ENCODE measurements at regions not wholly inside any gene's neighbourhood (a gene's known extent, or its start where the extent isn't known, plus 50 kb on each side); places are given as distances from the start of the nearest gene placed in this dataset.

DNA sequence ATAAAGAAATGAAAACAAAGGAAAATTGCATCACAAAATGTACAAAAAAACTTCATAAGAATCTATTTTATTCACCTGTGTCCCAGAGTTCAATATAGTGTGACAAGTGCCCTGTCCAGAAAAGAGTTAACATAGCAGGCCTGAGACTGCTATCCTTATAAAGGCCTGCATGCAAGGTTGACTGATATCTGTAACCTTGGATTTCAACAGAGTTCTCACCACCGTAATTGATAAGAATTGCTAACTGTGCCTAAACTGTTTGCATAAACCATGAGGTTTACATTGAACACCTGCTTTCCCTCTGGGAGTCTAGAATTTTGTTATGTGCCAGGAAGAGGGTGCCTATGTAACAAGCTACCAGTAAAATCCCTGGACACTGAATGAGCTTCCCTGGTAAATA is 461.7 kb upstream of the DPH6 start:
- SMC1A ChIA-PET (ENCODE audit: uncharacterized antibody, unreplicated experiment) = interaction anchor here (1.6 kb wide), 1 partner anchor 14 kb away, joined by 4 read pairs; no protein-coding TSS in a partner anchor
- intact Hi-C loops (cut with micrococcal nuclease; ENCODE audit: unreplicated experiment) = no loop called here
- no TSS peak for BruUV-seq (replicated peaks)
- ATAC-seq (no peak), FAIRE-seq (no peak), DNase-seq (ENCODE audit: low read depth, low spot score) (no peak)
- Histone ChIP-seq H3K4me1 (ENCODE audit: control insufficient read depth, insufficient read depth, low read length) (no peaks in the 10 kb centered on the region), H3K4me3 (no peak overlapping the region), H4K20me1 (ENCODE audit: control insufficient read depth, insufficient read depth) (no peaks in the 10 kb centered on the region), H3K9ac (ENCODE audit: control insufficient read depth, insufficient read depth, low read length) (no peak overlapping the region), H3K36me3 (ENCODE audit: control insufficient read depth in 2 of 2, insufficient read depth in 2 of 2, low read length in 1 of 2) (no peaks in the 10 kb centered on the region), H3K9me3 (replicated peaks; ENCODE audit: control insufficient read depth, insufficient read depth, low read length) (peaks cover 2% of the 10 kb centered on the region; the same call in 1 of the 3 replicates), H3K4me2 (ENCODE audit: control insufficient read depth, insufficient read depth) (no peak overlapping the region), H3K27me3 (replicated peaks in 1 of 2; ENCODE audit: control insufficient read depth in 2 of 2, insufficient read depth in 2 of 2, low read length in 1 of 2) (no peaks in the 10 kb centered on the region), H3K79me2 (ENCODE audit: control insufficient read depth, insufficient read depth, low read length) (no peaks in the 10 kb centered on the region), H3K27ac (ENCODE audit: control insufficient read depth, insufficient read depth) (no peak overlapping the region), H2AFZ (ENCODE audit: control insufficient read depth, low read depth, low read length) (no peak overlapping the region)
- WGBS (ENCODE audit: insufficient coverage, insufficient replicate concordance, low lambda C conversion rate, missing lambda C conversion rate) = 88% methylated on average over 1 of the region's 1 CpG
- TF ChIP-seq, protein P1, sequence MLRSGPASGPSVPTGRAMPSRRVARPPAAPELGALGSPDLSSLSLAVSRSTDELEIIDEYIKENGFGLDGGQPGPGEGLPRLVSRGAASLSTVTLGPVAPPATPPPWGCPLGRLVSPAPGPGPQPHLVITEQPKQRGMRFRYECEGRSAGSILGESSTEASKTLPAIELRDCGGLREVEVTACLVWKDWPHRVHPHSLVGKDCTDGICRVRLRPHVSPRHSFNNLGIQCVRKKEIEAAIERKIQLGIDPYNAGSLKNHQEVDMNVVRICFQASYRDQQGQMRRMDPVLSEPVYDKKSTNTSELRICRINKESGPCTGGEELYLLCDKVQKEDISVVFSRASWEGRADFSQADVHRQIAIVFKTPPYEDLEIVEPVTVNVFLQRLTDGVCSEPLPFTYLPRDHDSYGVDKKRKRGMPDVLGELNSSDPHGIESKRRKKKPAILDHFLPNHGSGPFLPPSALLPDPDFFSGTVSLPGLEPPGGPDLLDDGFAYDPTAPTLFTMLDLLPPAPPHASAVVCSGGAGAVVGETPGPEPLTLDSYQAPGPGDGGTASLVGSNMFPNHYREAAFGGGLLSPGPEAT (IDR thresholded peaks at IDR 0.05; ENCODE audit: low read depth) = no peak
- TF ChIP-seq, protein P2, sequence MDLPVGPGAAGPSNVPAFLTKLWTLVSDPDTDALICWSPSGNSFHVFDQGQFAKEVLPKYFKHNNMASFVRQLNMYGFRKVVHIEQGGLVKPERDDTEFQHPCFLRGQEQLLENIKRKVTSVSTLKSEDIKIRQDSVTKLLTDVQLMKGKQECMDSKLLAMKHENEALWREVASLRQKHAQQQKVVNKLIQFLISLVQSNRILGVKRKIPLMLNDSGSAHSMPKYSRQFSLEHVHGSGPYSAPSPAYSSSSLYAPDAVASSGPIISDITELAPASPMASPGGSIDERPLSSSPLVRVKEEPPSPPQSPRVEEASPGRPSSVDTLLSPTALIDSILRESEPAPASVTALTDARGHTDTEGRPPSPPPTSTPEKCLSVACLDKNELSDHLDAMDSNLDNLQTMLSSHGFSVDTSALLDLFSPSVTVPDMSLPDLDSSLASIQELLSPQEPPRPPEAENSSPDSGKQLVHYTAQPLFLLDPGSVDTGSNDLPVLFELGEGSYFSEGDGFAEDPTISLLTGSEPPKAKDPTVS (IDR thresholded peaks at IDR 0.05; ENCODE audit: low read depth, low read length) = no peak
- TF ChIP-seq, protein P3, sequence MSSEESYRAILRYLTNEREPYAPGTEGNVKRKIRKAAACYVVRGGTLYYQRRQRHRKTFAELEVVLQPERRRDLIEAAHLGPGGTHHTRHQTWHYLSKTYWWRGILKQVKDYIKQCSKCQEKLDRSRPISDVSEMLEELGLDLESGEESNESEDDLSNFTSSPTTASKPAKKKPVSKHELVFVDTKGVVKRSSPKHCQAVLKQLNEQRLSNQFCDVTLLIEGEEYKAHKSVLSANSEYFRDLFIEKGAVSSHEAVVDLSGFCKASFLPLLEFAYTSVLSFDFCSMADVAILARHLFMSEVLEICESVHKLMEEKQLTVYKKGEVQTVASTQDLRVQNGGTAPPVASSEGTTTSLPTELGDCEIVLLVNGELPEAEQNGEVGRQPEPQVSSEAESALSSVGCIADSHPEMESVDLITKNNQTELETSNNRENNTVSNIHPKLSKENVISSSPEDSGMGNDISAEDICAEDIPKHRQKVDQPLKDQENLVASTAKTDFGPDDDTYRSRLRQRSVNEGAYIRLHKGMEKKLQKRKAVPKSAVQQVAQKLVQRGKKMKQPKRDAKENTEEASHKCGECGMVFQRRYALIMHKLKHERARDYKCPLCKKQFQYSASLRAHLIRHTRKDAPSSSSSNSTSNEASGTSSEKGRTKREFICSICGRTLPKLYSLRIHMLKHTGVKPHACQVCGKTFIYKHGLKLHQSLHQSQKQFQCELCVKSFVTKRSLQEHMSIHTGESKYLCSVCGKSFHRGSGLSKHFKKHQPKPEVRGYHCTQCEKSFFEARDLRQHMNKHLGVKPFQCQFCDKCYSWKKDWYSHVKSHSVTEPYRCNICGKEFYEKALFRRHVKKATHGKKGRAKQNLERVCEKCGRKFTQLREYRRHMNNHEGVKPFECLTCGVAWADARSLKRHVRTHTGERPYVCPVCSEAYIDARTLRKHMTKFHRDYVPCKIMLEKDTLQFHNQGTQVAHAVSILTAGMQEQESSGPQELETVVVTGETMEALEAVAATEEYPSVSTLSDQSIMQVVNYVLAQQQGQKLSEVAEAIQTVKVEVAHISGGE (CRISPR knock-in tag; IDR thresholded peaks at IDR 0.05) = no peak
- no peak for TF ChIP-seq RCOR1 (conservative IDR thresholded peaks at IDR 0.05; ENCODE audit: low read depth, low read length)
- TF ChIP-seq, protein P4, sequence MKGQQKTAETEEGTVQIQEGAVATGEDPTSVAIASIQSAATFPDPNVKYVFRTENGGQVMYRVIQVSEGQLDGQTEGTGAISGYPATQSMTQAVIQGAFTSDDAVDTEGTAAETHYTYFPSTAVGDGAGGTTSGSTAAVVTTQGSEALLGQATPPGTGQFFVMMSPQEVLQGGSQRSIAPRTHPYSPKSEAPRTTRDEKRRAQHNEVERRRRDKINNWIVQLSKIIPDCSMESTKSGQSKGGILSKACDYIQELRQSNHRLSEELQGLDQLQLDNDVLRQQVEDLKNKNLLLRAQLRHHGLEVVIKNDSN (IDR thresholded peaks at IDR 0.05; ENCODE audit: borderline replicate concordance, extremely low read length, insufficient read depth, low read depth, low read length) = no peak
- TF ChIP-seq ZNF384 (IDR thresholded peaks at IDR 0.05; ENCODE audit: borderline replicate concordance, low read depth, low read length) = no peak
- no peak for TF ChIP-seq SREBF1 (IDR thresholded peaks at IDR 0.05; ENCODE audit: low read length)
- no peak for TF ChIP-seq ETV6 (conservative IDR thresholded peaks at IDR 0.05 in 1 of 2, IDR thresholded peaks at IDR 0.05 in 1 of 2; ENCODE audit: borderline replicate concordance in 1 of 2, low read depth in 1 of 2)
- no peak for TF ChIP-seq NR2C2 (IDR thresholded peaks at IDR 0.05; ENCODE audit: borderline replicate concordance, control insufficient read depth, insufficient read length, low read depth)
- TF ChIP-seq, protein P5, sequence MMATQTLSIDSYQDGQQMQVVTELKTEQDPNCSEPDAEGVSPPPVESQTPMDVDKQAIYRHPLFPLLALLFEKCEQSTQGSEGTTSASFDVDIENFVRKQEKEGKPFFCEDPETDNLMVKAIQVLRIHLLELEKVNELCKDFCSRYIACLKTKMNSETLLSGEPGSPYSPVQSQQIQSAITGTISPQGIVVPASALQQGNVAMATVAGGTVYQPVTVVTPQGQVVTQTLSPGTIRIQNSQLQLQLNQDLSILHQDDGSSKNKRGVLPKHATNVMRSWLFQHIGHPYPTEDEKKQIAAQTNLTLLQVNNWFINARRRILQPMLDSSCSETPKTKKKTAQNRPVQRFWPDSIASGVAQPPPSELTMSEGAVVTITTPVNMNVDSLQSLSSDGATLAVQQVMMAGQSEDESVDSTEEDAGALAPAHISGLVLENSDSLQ (IDR thresholded peaks at IDR 0.05) = no peak
- TF ChIP-seq STAT1 (conservative IDR thresholded peaks at IDR 0.05) = no peak
- TF ChIP-seq ATF7 (IDR thresholded peaks at IDR 0.05; ENCODE audit: low read depth) = no peak
- CTCF ChIA-PET = interaction anchor here (1.5 kb wide), 1 partner anchor 10 kb away, joined by 5 read pairs; no protein-coding TSS in a partner anchor
- RAD21 ChIA-PET (ENCODE audit: unreplicated experiment) = no interaction called here
- POLR2A ChIA-PET = no interaction called here
- in situ Hi-C loops (cut with MboI) = no loop called here

All from GM12878 (cell line).